ENCODE measurements at regions not wholly inside any gene's neighbourhood (a gene's known extent, or its start where the extent isn't known, plus 50 kb on each side); places are given as distances from the start of the nearest gene placed in this dataset.

- H3K9me3 Mint-ChIP-seq = no peaks in the 10 kb centered on the region
- H3K27ac Mint-ChIP-seq = no peak overlapping the region
- H3K4me3 Mint-ChIP-seq = no peak overlapping the region
- no peaks in the 10 kb centered on the region for H3K36me3 Mint-ChIP-seq
- peaks cover 10% of the 10 kb centered on the region for H3K27me3 Mint-ChIP-seq
- no peaks in the 10 kb centered on the region for H3K4me1 Mint-ChIP-seq
Measured at GRCh38 chr14:94960285-94961001, 190.5 kb upstream of the GSC start.

DNA sequence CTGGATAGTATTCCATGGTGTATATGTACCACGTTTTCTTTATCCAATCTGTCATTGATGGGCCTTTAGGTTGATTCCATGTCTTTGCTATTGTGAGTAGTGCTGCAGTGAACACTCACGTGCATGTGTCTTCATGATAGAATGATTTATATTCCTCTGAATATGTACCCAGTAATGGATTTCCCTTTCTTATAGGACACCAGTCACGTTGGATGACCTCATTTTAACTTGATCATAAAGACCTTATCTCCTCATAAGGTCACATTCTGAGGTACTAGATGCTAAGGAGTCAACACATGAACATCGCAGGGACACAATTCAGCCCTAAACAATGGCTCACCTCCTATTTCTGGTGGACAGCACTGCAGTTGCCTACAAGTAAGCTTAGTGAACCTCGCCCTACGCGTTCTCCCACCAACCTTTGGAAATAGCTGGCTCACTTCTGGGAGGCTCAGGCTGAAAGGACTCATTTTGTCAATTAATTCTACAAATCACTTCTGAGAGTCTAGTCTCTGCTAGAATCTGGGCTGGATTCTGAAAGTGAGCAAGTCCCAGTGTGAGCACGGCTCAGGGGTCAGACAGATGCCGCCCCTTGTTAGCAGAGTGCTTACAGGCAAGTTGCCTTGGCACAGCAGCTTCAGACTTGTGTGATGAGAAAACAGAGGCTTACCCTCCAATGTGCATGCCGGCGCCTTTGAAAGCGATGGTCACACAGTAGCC lies 183.8 kb upstream of the GSC start:
- H3K9me3 Mint-ChIP-seq = peaks cover 0 to 1% (median 0%) of the 10 kb centered on the region in 3 donors

GRCh38 chr14:94952097-94952496 lies 182.2 kb upstream of the GSC start:
- no peak overlapping the region for H3K27ac Mint-ChIP-seq
- peaks cover 1 to 7% (median 1%) of the 10 kb centered on the region in 3 donors for H3K9me3 Mint-ChIP-seq
- no peak overlapping the region for H3K4me3 Mint-ChIP-seq
- H3K27me3 Mint-ChIP-seq = peaks cover 12% of the 10 kb centered on the region
- no peaks in the 10 kb centered on the region for H3K36me3 Mint-ChIP-seq
- H3K4me1 Mint-ChIP-seq = no peaks in the 10 kb centered on the region

More for the DNA sequence above, 183.8 kb upstream of the GSC start:
- no peaks in the 10 kb centered on the region for H3K4me1 Mint-ChIP-seq
- no peaks in the 10 kb centered on the region for H3K36me3 Mint-ChIP-seq
- no peak overlapping the region for H3K27ac Mint-ChIP-seq
- peaks cover 11% of the 10 kb centered on the region for H3K27me3 Mint-ChIP-seq
- H3K4me3 Mint-ChIP-seq = no peak overlapping the region

GRCh38 chr14:94946244-94946643 lies 176.3 kb upstream of the GSC start:
- H3K4me3 Mint-ChIP-seq = no peak overlapping the region
- H3K36me3 Mint-ChIP-seq = no peaks in the 10 kb centered on the region
- peaks cover 1 to 7% (median 1%) of the 10 kb centered on the region in 3 donors for H3K9me3 Mint-ChIP-seq
- H3K4me1 Mint-ChIP-seq = no peaks in the 10 kb centered on the region
- peak overlapping the region in 1 of 3 donors; percentile 71 for H3K27ac Mint-ChIP-seq
- peaks cover 6% of the 10 kb centered on the region for H3K27me3 Mint-ChIP-seq

GRCh38 chr14:94945615-94946014 lies 175.7 kb upstream of the GSC start:
- H3K27ac Mint-ChIP-seq = no peak overlapping the region
- H3K27me3 Mint-ChIP-seq = peaks cover 6% of the 10 kb centered on the region
- peaks cover 1 to 7% (median 1%) of the 10 kb centered on the region in 3 donors for H3K9me3 Mint-ChIP-seq
- H3K4me3 Mint-ChIP-seq = no peak overlapping the region
- no peaks in the 10 kb centered on the region for H3K36me3 Mint-ChIP-seq
- H3K4me1 Mint-ChIP-seq = no peaks in the 10 kb centered on the region

DNA sequence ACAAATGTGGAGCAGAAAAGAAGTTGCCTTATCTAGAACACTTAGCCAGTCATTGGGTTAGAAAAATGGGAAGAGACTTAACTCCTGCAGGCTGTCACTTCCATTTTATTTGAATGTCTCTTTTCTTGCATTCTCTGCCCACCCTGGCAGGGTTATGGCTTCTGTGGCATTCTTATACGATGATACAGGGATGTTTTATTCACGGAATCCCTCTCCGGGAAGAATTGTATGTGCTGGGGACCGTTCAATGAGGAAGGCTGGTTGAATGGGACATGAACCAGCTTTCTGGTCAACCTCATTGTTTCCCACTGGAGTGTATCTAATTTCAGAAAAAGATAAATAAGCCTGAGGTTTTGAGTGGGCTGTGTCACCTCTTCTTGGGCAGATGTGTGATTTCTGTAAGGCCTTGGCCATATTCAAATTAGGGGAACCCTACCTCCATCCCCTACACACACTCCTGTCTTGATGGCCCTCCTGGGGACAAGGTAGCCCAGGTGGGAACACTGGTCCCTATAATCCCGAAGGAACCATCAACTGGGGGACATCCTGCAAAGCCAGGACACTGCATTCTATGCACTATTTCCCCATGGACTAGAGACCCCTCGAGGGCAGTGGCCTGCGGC lies 174.8 kb upstream of the GSC start:
- no peaks in the 10 kb centered on the region for H3K36me3 Mint-ChIP-seq
- no peak overlapping the region for H3K27ac Mint-ChIP-seq
- peaks cover 1 to 7% (median 3%) of the 10 kb centered on the region in 3 donors for H3K9me3 Mint-ChIP-seq
- no peaks in the 10 kb centered on the region for H3K4me1 Mint-ChIP-seq
- no peak overlapping the region for H3K4me3 Mint-ChIP-seq
- peaks cover 6% of the 10 kb centered on the region for H3K27me3 Mint-ChIP-seq

GRCh38 chr14:94942601-94943000 lies 172.7 kb upstream of the GSC start:
- H3K36me3 Mint-ChIP-seq = no peaks in the 10 kb centered on the region
- H3K27me3 Mint-ChIP-seq = peaks cover 2% of the 10 kb centered on the region

DNA sequence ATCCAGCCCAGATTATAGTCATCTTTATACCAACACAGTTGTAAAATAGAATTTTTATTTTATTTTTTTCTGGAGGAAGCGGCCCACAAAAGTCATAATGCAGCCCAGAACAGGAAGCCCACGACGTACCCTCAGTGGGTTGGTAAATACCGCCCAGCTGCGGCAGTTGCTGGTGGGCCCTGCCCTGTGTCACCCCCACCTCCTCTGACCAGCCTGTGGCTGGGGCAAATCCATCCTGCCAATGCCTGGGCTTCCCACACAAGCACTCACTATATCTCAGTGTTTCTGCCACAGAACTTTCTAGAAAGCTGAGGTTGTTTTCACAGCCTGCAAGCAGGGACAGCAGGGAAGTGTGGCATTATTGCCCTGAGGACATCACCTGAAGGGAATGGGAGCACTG lies 171.4 kb upstream of the GSC start:
- Mint-ChIP-seq H3K27ac (no peak overlapping the region), H3K27me3 (peaks cover 2% of the 10 kb centered on the region), H3K4me1 (no peaks in the 10 kb centered on the region), H3K4me3 (no peak overlapping the region), H3K9me3 (peaks cover 0 to 2% (median 0%) of the 10 kb centered on the region in 3 donors), H3K36me3 (no peaks in the 10 kb centered on the region)

More at GRCh38 chr14:94942601-94943000, 172.7 kb upstream of the GSC start:
- no peaks in the 10 kb centered on the region for H3K4me1 Mint-ChIP-seq
- H3K9me3 Mint-ChIP-seq = peaks cover 0 to 4% (median 2%) of the 10 kb centered on the region in 3 donors
- H3K4me3 Mint-ChIP-seq = no peak overlapping the region
- no peak overlapping the region for H3K27ac Mint-ChIP-seq

GRCh38 chr14:94940263-94940993 lies 170.5 kb upstream of the GSC start:
- Mint-ChIP-seq H3K36me3 (no peaks in the 10 kb centered on the region), H3K9me3 (peaks cover 0 to 2% (median 0%) of the 10 kb centered on the region in 3 donors), H3K4me3 (no peak overlapping the region), H3K4me1 (no peaks in the 10 kb centered on the region), H3K27ac (no peak overlapping the region), H3K27me3 (peaks cover 2% of the 10 kb centered on the region)

- Mint-ChIP-seq H3K36me3 (no peaks in the 10 kb centered on the region), H3K27me3 (no peaks in the 10 kb centered on the region), H3K4me1 (no peaks in the 10 kb centered on the region), H3K27ac (no peak overlapping the region), H3K9me3 (peaks cover 0 to 2% (median 0%) of the 10 kb centered on the region in 3 donors), H3K4me3 (no peak overlapping the region)
Measured at GRCh38 chr14:94938016-94938415, 168.1 kb upstream of the GSC start.

DNA sequence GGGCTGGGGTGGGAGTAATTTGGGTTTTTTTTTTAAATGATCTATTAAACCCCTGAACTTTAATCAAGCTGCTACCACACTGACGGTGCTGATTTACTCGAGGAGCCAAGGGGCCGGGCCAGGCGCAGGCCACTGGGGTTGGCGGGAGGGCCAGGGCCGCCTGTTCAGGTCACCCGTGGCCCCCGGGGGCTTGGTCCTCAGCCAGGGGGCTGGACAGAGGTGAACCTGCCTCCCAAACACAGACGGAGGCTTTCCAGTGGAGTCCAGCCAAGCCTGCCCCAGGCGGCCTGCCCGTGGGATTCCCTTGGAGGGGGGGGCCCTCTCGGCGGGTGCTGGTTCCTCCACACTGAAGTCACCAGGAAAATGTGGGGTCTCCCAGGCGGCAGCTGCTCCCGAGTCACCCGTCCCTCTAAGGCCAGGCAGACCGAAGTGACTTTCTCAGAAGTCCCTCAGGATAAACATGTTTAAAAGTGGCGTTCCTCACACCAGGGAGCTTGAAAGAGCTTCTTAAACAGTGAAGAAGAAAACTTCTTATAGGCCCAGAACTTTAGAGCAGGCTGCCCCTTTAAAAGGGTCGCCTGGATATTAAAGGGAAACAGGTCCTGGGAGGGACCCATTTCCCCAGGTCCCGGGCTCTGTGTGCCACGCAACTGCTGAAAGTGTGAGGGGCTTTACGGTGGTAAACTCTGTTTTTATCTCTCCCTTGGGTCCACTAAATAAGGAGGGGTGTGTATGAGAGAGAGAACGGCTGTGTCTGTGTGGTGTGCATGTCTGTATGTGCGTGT lies 167.2 kb upstream of the GSC start:
- no peak overlapping the region for H3K27ac Mint-ChIP-seq
- no peak overlapping the region for H3K4me3 Mint-ChIP-seq
- peaks cover 0 to 2% (median 0%) of the 10 kb centered on the region in 3 donors for H3K9me3 Mint-ChIP-seq
- H3K36me3 Mint-ChIP-seq = no peaks in the 10 kb centered on the region
- no peaks in the 10 kb centered on the region for H3K4me1 Mint-ChIP-seq
- no peaks in the 10 kb centered on the region for H3K27me3 Mint-ChIP-seq

GRCh38 chr14:94936401-94936892 lies 166.5 kb upstream of the GSC start:
- no peak overlapping the region for H3K4me3 Mint-ChIP-seq

GRCh38 chr14:94935706-94936300 lies 165.9 kb upstream of the GSC start:
- peaks cover 0 to 2% (median 0%) of the 10 kb centered on the region in 3 donors for H3K9me3 Mint-ChIP-seq
- H3K27ac Mint-ChIP-seq = no peak overlapping the region
- no peaks in the 10 kb centered on the region for H3K4me1 Mint-ChIP-seq
- no peaks in the 10 kb centered on the region for H3K36me3 Mint-ChIP-seq
- no peaks in the 10 kb centered on the region for H3K27me3 Mint-ChIP-seq
- H3K4me3 Mint-ChIP-seq = no peak overlapping the region

More at GRCh38 chr14:94936401-94936892, 166.5 kb upstream of the GSC start:
- no peaks in the 10 kb centered on the region for H3K27me3 Mint-ChIP-seq
- H3K9me3 Mint-ChIP-seq = peaks cover 0 to 2% (median 0%) of the 10 kb centered on the region in 3 donors
- no peaks in the 10 kb centered on the region for H3K4me1 Mint-ChIP-seq
- H3K27ac Mint-ChIP-seq = no peak overlapping the region
- H3K36me3 Mint-ChIP-seq = no peaks in the 10 kb centered on the region

Measured in IgD-negative memory B cell (primary cell).